Fibroblast of gingiva (primary cell): ENCODE measurements at regions not wholly inside any gene's neighbourhood (a gene's known extent, or its start where the extent isn't known, plus 50 kb on each side); places are given as distances from the start of the nearest gene placed in this dataset.

ENCODE experiments used
- DNase-seq: peaks from one replicate; pipeline ENCODE4 v3.0.0-alpha.2; 2011; ENCODE audit warnings: low read depth

- no peak for DNase-seq
Observed at GRCh38 chr15:31456354-31457060, 129.9 kb downstream of the KLF13 start.

GRCh38 chr15:31457161-31457560 lies 130.5 kb downstream of the KLF13 start:
- DNase-seq = no peak

- DNase-seq = no peak
Observed at GRCh38 chr15:31457631-31458526, 131.2 kb downstream of the KLF13 start.

- no peak for DNase-seq
Observed at GRCh38 chr15:31458596-31459399, 132.2 kb downstream of the KLF13 start.

- DNase-seq = no peak
Observed at GRCh38 chr15:31459400-31459748, 132.7 kb downstream of the KLF13 start.

- DNase-seq = no peak
Observed at GRCh38 chr15:31461375-31461774, 134.7 kb downstream of the KLF13 start.

GRCh38 chr15:31461911-31462480 lies 135.4 kb downstream of the KLF13 start:
- no peak for DNase-seq

GRCh38 chr15:31463521-31464102 lies 137.0 kb downstream of the KLF13 start:
- DNase-seq = no peak

- no peak for DNase-seq
Observed at GRCh38 chr15:31464216-31465082, 137.8 kb downstream of the KLF13 start.

GRCh38 chr15:31465083-31465955 lies 138.7 kb downstream of the KLF13 start:
- no peak for DNase-seq

GRCh38 chr15:31467361-31467760 lies 140.7 kb downstream of the KLF13 start:
- DNase-seq = no peak

GRCh38 chr15:31468911-31469785 lies 142.5 kb downstream of the KLF13 start:
- DNase-seq = no peak

- no peak for DNase-seq
Observed at GRCh38 chr15:31469786-31470525, 143.3 kb downstream of the KLF13 start.

- no peak for DNase-seq
Observed at GRCh38 chr15:31470756-31471155, 144.1 kb downstream of the KLF13 start.

- peak; percentile 45 for DNase-seq
Observed at GRCh38 chr15:31471731-31472430, 145.2 kb downstream of the KLF13 start.

GRCh38 chr15:31472636-31473384 lies 146.2 kb downstream of the KLF13 start:
- no peak for DNase-seq
